IMR-90 (cell line): ENCODE measurements at regions not wholly inside any gene's neighbourhood (a gene's known extent, or its start where the extent isn't known, plus 50 kb on each side); places are given as distances from the start of the nearest gene placed in this dataset.

ENCODE experiments used
- ATAC-seq: fragments of 200-7000 bp; cut with Tn5 transposase; 2 replicates; pipeline ENCODE4 v1.9.1; 2020; ENCODE audit warnings: low read depth, mild to moderate bottlenecking, moderate library complexity
- BruUV-seq: library from RNA; stranded (reverse); fragments of 400-500 nt; replicated peaks from 2 replicates; lab custom pipeline; 2021; lab: Mats Ljungman, UMichigan
- CTCF ChIA-PET: fragments of 300-600 bp; formaldehyde crosslinking; extraction: SDS; loops from one replicate; lab custom pipeline; 2021; ENCODE audit warnings: antibody characterized with exemption; lab: Yijun Ruan, JAX
- POLR2A ChIA-PET: fragments of 300-600 bp; sonication (Branson Sonifier 250); formaldehyde crosslinking; loops from one replicate; lab custom pipeline; 2022; ENCODE audit warnings: antibody characterized with exemption; ENCODE audit not compliant: unreplicated experiment; lab: Charles Lee
- DNase-seq: peaks from one replicate; pipeline ENCODE4 v3.0.0; 2013
- H2AFZ ChIP-seq: replicated peaks from 2 replicates; pipeline ENCODE3; 2013; ENCODE audit warnings: low read length, mild to moderate bottlenecking; ENCODE audit not compliant: poor library complexity
- H2AK5ac ChIP-seq: 2 replicates; pipeline ENCODE4 v1.6.1; 2013; ENCODE audit warnings: low read depth, low read length, inconsistent platforms
- H2AK9ac ChIP-seq: replicated peaks from 2 replicates; pipeline ENCODE3; 2013; ENCODE audit warnings: mild to moderate bottlenecking, low read depth, low read length, moderate library complexity; ENCODE audit not compliant: poor library complexity
- H2BK120ac ChIP-seq: 2 replicates; pipeline ENCODE4 v1.6.1; 2013; ENCODE audit warnings: low read depth, low read length, inconsistent platforms
- H2BK15ac ChIP-seq: 3 replicates; pipeline ENCODE4 v1.6.1; 2013; ENCODE audit warnings: low read depth, low read length, inconsistent platforms
- H2BK20ac ChIP-seq: 2 replicates; pipeline ENCODE4 v1.6.1; 2013; ENCODE audit warnings: low read depth, mild to moderate bottlenecking, inconsistent platforms, low read length, moderate library complexity
- H2BK5ac ChIP-seq: 2 replicates; pipeline ENCODE4 v1.6.1; 2013; ENCODE audit warnings: mild to moderate bottlenecking, low read depth, low read length, inconsistent platforms; ENCODE audit not compliant: poor library complexity, severe bottlenecking
- H3K14ac ChIP-seq: replicated peaks from 2 replicates; pipeline ENCODE4 v1.6.1; 2013; ENCODE audit warnings: low read depth, low read length, inconsistent platforms
- H3K18ac ChIP-seq: 2 replicates; pipeline ENCODE4 v1.6.1; 2013; ENCODE audit warnings: low read depth, low read length, control low read depth
- H3K23ac ChIP-seq: 2 replicates; pipeline ENCODE4 v1.6.1; 2013; ENCODE audit warnings: low read depth, low read length, inconsistent platforms
- H3K27ac ChIP-seq: 2 replicates; pipeline ENCODE4 v1.5.1; 2013; ENCODE audit warnings: mild to moderate bottlenecking, control low read depth, low read length; ENCODE audit not compliant: insufficient read depth
- H3K27me3 ChIP-seq: 2 replicates; pipeline ENCODE4 v1.6.1; 2013; ENCODE audit warnings: low read length; ENCODE audit not compliant: control insufficient read depth, insufficient read depth
- H3K36me3 ChIP-seq: 2 replicates; pipeline ENCODE4 v1.6.1; 2013; ENCODE audit warnings: low read length, mixed read lengths; ENCODE audit not compliant: control insufficient read depth, insufficient read depth
- H3K4ac ChIP-seq: 2 replicates; pipeline ENCODE4 v1.6.1; 2013; ENCODE audit warnings: low read depth, low read length, inconsistent platforms
- H3K4me1 ChIP-seq: 2 replicates; pipeline ENCODE4 v1.6.1; 2013; ENCODE audit warnings: low read length, mixed read lengths; ENCODE audit not compliant: control insufficient read depth, insufficient read depth
- H3K4me2 ChIP-seq: 2 replicates; pipeline ENCODE4 v1.6.1; 2013; ENCODE audit warnings: low read depth, mild to moderate bottlenecking, control low read depth, low read length, moderate library complexity
- H3K4me3 ChIP-seq: 2 replicates; pipeline ENCODE4 v1.5.1; 2013; ENCODE audit warnings: low read depth, mild to moderate bottlenecking, control low read depth, low read length, moderate library complexity; ENCODE audit not compliant: insufficient read depth
- H3K56ac ChIP-seq: 2 replicates; pipeline ENCODE4 v1.6.1; 2013; ENCODE audit warnings: low read length, inconsistent platforms; ENCODE audit not compliant: insufficient read depth; ENCODE audit errors: extremely low read depth
- H3K79me1 ChIP-seq, 2 experiments: 2 replicates each; pipeline ENCODE4 v1.6.1; 2013; ENCODE audit warnings: low read length in 2 of 2, inconsistent platforms in 1 of 2, low read depth in 1 of 2
- H3K9ac ChIP-seq: 2 replicates; pipeline ENCODE4 v1.6.1; 2013; ENCODE audit warnings: low read depth, low read length, control low read depth
- H3K9me1 ChIP-seq: 2 replicates; pipeline ENCODE4 v1.6.1; 2013; ENCODE audit warnings: low read length, inconsistent platforms; ENCODE audit not compliant: insufficient read depth
- H3K9me3 ChIP-seq: 2 replicates; pipeline ENCODE4 v1.6.1; 2013; ENCODE audit warnings: low read length; ENCODE audit not compliant: control insufficient read depth, insufficient read depth
- H4K20me1 ChIP-seq: 2 replicates; pipeline ENCODE4 v1.6.1; 2013; ENCODE audit warnings: low read length, inconsistent platforms; ENCODE audit not compliant: insufficient read depth
- H4K5ac ChIP-seq: 2 replicates; pipeline ENCODE4 v1.6.1; 2013; ENCODE audit warnings: mild to moderate bottlenecking, low read depth, low read length, control low read depth
- H4K8ac ChIP-seq, 2 experiments: 2 replicates each; pipeline ENCODE4 v1.6.1; 2013; ENCODE audit warnings: low read depth in 2 of 2, low read length in 2 of 2, control low read depth in 1 of 2, inconsistent platforms in 1 of 2
- H4K91ac ChIP-seq: 2 replicates; pipeline ENCODE4 v1.6.1; 2013; ENCODE audit warnings: low read depth, low read length, inconsistent platforms; ENCODE audit not compliant: insufficient read depth
- CEBPB ChIP-seq: IDR thresholded peaks from 2 replicates; pipeline ENCODE4 v1.6.1; 2012; ENCODE audit warnings: low read depth, low read length, improper control_type of control experiment
- CHD1 ChIP-seq: IDR thresholded peaks from 2 replicates; pipeline ENCODE4 v1.6.1; 2012; ENCODE audit warnings: low read depth, low read length, improper control_type of control experiment
- CTCF ChIP-seq: conservative IDR thresholded peaks from 2 replicates; pipeline ENCODE4 v1.5.1; 2012; ENCODE audit warnings: mild to moderate bottlenecking, low read depth, low read length, improper control_type of control experiment
- FOS ChIP-seq: fragments of 150-350 bp; IDR thresholded peaks from 2 replicates; pipeline ENCODE4 v1.6.1; 2016; ENCODE audit warnings: low read depth, low read length
- MAFK ChIP-seq: IDR thresholded peaks from 2 replicates; pipeline ENCODE4 v1.6.1; 2012; ENCODE audit warnings: low read depth, low read length, improper control_type of control experiment
- MAZ ChIP-seq: IDR thresholded peaks from 2 replicates; pipeline ENCODE4 v1.6.1; 2012; ENCODE audit warnings: low read depth, mild to moderate bottlenecking, low read length, improper control_type of control experiment, moderate library complexity, borderline replicate concordance
- MXI1 ChIP-seq: IDR thresholded peaks from 2 replicates; pipeline ENCODE4 v1.6.1; 2012; ENCODE audit warnings: low read depth, mild to moderate bottlenecking, low read length, moderate library complexity, borderline replicate concordance
- NFE2L2 ChIP-seq: fragments of 150-350 bp; IDR thresholded peaks from 2 replicates; pipeline ENCODE4 v1.6.1; 2016; ENCODE audit warnings: low read depth, mild to moderate bottlenecking, low read length
- POLR2A ChIP-seq: IDR thresholded peaks from 2 replicates; pipeline ENCODE4 v1.6.1; 2012; ENCODE audit warnings: mild to moderate bottlenecking, low read depth, low read length
- RCOR1 ChIP-seq: IDR thresholded peaks from 2 replicates; pipeline ENCODE4 v1.6.1; 2012; ENCODE audit warnings: mild to moderate bottlenecking, low read length, improper control_type of control experiment; ENCODE audit not compliant: insufficient replicate concordance
- RFX5 ChIP-seq: IDR thresholded peaks from 2 replicates; pipeline ENCODE4 v1.8.0; 2012; ENCODE audit warnings: low read depth, mild to moderate bottlenecking, low read length, moderate library complexity
- WGBS, 2 experiments: methylation state at CpG; one replicate each; pipeline versions ENCODE4 v1.1.5 to v1.1.7; 2013; ENCODE audit warnings: missing lambda C conversion rate in 2 of 2; ENCODE audit not compliant: insufficient read length in 1 of 2; ENCODE audit errors: extremely low coverage in 2 of 2; 5-methylcytosine and 5-hydroxymethylcytosine counted together
- dilution Hi-C: fragments of 300-500 bp; cut with HindIII; formaldehyde crosslinking; loops from one replicate; pipeline ENCODE4 v1.14.3; 2018; ENCODE audit warnings: low sequenced_read_pairs; ENCODE audit not compliant: unreplicated experiment
- in situ Hi-C: fragments of 300-500 bp; cut with MboI; formaldehyde crosslinking; loops from 3 replicates; pipeline ENCODE4 v1.14.3; 2019; ENCODE audit warnings: low sequenced_read_pairs, inconsistent platforms, mixed read lengths
- intact Hi-C: fragments of 100-400 bp; cut with micrococcal nuclease; formaldehyde crosslinking; loops from 2 replicates; pipeline ENCODE4 v1.10.0; 2022
- TF ChIP-seq, protein P1 (sequence below): fragments of 150-350 bp; IDR thresholded peaks from 2 replicates; pipeline ENCODE4 v1.6.1; 2016; ENCODE audit warnings: low read depth, mild to moderate bottlenecking, low read length, moderate library complexity, borderline replicate concordance

- H3K9me1 ChIP-seq: no peaks in the 10 kb centered on the region
- no peak overlapping the region for H2BK20ac ChIP-seq
- no peak overlapping the region for H3K9ac ChIP-seq
- no peaks in the 10 kb centered on the region for H4K20me1 ChIP-seq
- no peaks in the 10 kb centered on the region for H3K27me3 ChIP-seq
- in situ Hi-C loops: no loop called here
- H4K5ac ChIP-seq: no peak overlapping the region
- CTCF ChIA-PET: interaction anchor here (0.6 to 0.7 kb wide), 2 partner anchors 10 to 405 kb away, joined by 4 read pairs; no protein-coding TSS in a partner anchor
- no peak overlapping the region for H4K8ac ChIP-seq
- no TSS peak for BruUV-seq
- no peak overlapping the region for H3K4me2 ChIP-seq
- 23% methylated on average over 6 of the region's 13 CpGs; no CpG with 5 or more reads in 1 of the 2 experiments for WGBS, 2 experiments
- no peak overlapping the region for H3K23ac ChIP-seq
- DNase-seq (no peak), ATAC-seq (no peak)
- dilution Hi-C loops: no loop called here
- H3K4ac ChIP-seq: no peak overlapping the region
- no peak overlapping the region for H3K4me3 ChIP-seq
- POLR2A ChIA-PET: no interaction called here
- no peak overlapping the region for H2BK120ac ChIP-seq
- no peak for TF ChIP-seq POLR2A
- no peak for TF ChIP-seq MAFK
- no peak for TF ChIP-seq FOS
- TF ChIP-seq, protein P1, sequence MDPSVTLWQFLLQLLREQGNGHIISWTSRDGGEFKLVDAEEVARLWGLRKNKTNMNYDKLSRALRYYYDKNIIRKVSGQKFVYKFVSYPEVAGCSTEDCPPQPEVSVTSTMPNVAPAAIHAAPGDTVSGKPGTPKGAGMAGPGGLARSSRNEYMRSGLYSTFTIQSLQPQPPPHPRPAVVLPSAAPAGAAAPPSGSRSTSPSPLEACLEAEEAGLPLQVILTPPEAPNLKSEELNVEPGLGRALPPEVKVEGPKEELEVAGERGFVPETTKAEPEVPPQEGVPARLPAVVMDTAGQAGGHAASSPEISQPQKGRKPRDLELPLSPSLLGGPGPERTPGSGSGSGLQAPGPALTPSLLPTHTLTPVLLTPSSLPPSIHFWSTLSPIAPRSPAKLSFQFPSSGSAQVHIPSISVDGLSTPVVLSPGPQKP: no peak
- TF ChIP-seq MAZ: no peak
- no peak for TF ChIP-seq RFX5
- no peak for TF ChIP-seq CHD1
- TF ChIP-seq NFE2L2: no peak
- TF ChIP-seq CEBPB: no peak
- TF ChIP-seq RCOR1: no peak
- no peak for TF ChIP-seq MXI1
- no peak for TF ChIP-seq CTCF
- H3K4me1 ChIP-seq: no peaks in the 10 kb centered on the region
- H2BK5ac ChIP-seq: no peak overlapping the region
- no peak overlapping the region for H3K56ac ChIP-seq
- no peak overlapping the region for H3K14ac ChIP-seq
- no peak overlapping the region for H2AK9ac ChIP-seq
- no peaks in the 10 kb centered on the region for H3K79me1 ChIP-seq
- no peak overlapping the region for H2BK15ac ChIP-seq
- no peak overlapping the region for H2AK5ac ChIP-seq
- no peak overlapping the region for H3K27ac ChIP-seq
- no peak overlapping the region for H3K18ac ChIP-seq
- H3K9me3 ChIP-seq: peaks cover 23% of the 10 kb centered on the region
- no peak overlapping the region for H2AFZ ChIP-seq
- intact Hi-C loops: no loop called here
- H4K91ac ChIP-seq: no peak overlapping the region
- H3K36me3 ChIP-seq: no peaks in the 10 kb centered on the region
Observed at GRCh38 chr5:4295663-4296339, 700.2 kb downstream of the IRX1 start.
